ENCODE measurements at regions not wholly inside any gene's neighbourhood (a gene's known extent, or its start where the extent isn't known, plus 50 kb on each side); places are given as distances from the start of the nearest gene placed in this dataset.
"Not testable (repeated sequence)": the region's sequence is repeated elsewhere in the genome, so short reads cannot be mapped to it uniquely, and the experiment has no call there.

DNA sequence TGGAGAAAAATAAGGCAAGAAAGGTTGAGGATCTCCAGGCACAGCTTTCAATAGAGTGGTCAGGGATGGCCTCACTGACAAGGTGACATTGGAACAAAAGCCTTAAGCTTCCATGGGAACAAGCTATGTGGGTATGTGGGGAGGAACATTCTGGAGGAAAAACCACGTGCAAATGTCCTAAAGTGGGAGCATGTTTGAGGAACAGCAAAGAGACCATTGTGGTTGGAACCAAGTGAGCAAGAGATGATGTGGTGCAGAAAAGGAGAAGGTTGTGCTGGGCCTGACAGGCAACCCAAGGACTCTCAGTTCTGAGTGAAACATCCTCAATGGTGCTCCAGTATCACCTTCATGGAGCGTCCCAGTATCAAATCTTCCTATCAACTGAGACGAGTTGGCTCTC, 184.0 kb downstream of the CAND1 start:
- intact Hi-C loops (cut with micrococcal nuclease): no loop called here

DNA sequence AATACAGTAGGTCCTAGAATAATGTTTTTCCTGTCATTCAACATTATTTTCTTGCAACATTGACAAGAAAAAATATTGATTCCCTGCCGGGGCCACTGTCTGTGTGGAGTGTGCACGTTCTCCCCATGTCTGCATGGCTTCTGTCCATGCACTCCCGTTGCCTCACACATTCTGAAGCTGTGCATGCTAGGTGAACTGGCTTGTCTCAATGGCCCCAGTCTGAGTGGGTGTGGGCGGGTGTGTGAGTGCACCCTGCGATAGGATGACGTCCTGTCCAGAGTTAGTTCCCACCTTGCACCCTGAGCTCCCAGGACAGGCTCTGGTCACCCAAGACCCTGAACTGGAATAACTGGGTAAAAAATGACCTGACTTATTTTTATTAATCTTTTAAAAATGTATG, 186.1 kb downstream of the CAND1 start:
- intact Hi-C loops (cut with micrococcal nuclease): no loop called here

DNA sequence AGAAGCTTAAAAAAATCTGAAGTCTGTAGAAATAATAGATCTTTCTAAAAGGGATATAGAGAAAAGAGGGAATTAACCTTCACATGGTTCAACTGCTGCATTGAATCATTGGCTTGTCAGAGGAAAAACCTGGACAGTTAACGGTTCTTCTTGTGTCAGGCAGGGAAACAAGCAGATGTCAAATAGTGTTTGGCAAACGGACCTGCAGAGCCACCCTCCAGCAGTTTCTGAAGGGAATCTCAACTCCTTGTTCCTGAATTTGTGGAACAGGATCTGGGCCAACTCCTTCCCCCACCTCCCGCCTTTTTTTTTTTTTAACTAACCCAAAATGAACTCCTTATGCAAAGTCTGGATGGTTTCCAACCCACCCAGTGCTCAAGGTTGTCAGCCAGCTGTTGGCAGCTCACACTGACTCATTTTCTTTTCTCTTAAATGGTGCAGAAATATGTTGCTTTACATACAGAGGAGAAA, 187.3 kb downstream of the CAND1 start:
- intact Hi-C loops (cut with micrococcal nuclease): no loop called here

DNA sequence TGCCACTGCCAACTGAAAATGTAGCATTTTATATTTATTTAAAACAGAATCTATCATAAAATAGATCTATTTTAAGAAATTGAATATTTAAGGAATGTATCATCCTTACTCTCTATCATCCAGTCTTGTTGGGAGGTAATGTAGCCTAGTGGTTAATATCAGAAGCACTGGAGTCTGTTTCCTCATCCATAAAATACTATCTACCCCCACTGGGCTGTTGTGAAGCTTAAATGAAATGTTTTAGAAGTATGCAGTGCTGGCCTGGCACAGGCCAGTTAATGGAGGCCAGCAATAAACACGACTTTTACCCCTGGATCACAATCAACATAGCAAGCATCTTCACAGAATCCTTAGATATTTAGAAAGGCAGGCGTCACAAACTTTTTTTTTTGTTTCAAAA, 188.0 kb downstream of the CAND1 start:
- intact Hi-C loops (cut with micrococcal nuclease): no loop called here

- intact Hi-C loops (cut with micrococcal nuclease): no loop called here
Measured at GRCh38 chr12:67457778-67458665, 188.9 kb downstream of the CAND1 start.

DNA sequence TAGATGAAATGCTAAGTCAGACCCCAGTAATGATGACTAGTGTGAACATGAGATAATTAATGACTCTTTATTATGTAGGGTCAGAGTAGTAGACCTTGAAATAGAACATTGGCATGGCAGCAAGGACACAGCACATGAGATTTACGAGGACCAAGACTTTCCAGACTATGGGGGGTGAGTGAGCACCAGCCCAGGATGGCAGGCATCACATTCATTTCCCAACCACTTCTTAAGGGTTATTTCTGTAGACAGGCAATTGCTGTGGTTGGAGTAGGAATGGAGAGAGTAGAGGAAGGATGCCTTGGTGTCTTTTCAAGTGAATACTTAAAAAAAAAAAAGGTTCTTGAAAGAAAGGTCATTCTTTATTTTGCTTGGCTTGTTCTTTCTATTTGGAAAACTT, 189.4 kb upstream of the DYRK2 start:
- intact Hi-C loops (cut with micrococcal nuclease): no loop called here

DNA sequence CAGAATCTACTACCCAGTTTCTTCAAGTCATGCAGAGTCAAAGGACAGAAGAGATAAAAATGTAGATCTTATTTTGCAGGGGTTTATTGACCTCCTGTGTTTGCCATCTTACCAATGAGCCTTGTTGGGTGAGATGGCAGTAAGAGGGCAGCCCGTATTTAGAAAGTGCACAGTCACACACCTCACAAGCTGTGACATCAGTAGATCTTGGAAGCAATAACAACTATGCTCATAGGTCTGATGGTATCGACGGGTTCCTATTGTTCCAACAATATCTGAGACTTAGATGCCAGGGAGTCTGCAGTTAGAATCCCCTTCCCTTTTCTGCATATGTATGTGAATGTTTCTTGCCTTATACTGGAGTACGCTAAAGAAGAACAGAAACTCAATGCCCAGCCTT, 189.0 kb upstream of the DYRK2 start:
- intact Hi-C loops (cut with micrococcal nuclease): no loop called here

- intact Hi-C loops (cut with micrococcal nuclease): no loop called here
Measured at GRCh38 chr12:67460388-67460787, 188.2 kb upstream of the DYRK2 start.

DNA sequence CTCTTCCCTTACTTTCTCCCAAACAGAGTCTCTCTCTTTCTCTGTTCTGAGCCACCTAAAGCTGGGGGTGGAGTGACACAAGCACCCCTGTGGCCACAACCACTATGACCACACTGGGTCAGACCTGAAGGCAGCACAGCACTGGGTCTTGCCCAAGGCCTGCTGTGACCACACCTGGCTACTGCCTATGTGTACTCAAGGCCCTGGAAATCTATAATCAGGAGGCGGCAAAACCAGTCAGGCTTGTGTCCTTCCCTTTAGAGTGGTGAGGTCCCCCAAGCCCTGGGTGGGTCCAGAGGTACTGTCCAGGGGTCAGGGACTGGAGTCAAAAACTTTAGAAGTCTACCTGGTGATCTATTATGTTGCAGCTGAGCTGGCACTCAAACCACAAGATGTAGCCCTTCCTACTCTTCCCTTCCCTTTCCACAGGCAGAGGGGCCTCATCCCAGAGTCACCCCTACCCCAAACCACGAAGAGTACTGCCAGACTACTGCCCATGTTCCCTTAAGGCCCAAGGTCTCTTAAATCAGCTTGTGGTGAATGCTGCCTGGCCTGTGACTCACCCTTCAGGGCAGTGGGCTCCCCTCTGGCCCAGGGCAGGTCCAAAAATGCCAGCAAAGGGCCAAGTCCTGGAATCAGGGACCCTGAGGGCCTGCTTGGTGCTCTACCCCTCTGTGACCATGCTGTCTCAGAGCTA, 179.8 kb upstream of the DYRK2 start:
- intact Hi-C loops (cut with micrococcal nuclease): no loop called here

DNA sequence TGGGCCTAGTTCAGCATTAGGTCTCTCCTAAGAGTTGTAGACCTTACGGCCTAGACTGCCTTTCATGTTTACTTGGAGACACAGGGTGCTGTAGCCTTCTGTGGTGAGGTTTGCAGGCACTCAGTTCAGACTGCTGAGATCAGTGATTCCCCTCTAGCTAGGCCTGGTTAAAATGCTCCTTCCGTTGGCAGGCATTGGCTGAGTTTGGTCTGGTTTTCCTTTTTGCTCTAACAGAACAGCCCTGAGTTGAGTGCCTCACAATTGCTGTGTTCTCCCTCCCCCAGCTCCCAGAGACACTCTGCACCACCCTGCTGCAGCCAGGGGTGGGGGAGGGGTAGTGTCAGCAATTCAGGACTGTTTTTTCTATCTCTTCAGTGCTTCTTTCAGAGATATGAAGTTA, 178.9 kb upstream of the DYRK2 start:
- intact Hi-C loops (cut with micrococcal nuclease): no loop called here

DNA sequence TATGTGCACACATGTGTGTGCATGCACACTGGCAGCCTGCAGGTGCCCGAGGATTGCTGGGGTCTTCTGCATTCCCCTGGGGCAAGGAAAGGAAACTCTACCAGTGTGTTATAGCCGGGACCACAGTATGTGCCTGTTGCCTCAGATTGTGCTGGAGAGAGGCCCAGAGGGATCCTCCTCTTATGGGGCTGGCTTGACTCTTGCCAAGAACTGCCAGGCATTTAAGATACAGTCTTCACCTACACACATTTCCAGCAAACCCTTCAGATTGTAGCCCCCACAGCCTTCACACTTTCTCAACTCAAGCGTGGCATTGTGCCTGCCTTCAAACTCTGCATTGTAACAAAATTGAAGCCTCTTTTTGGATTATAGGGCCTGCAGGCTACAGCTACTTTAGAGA, 176.7 kb upstream of the DYRK2 start:
- intact Hi-C loops (cut with micrococcal nuclease): no loop called here

DNA sequence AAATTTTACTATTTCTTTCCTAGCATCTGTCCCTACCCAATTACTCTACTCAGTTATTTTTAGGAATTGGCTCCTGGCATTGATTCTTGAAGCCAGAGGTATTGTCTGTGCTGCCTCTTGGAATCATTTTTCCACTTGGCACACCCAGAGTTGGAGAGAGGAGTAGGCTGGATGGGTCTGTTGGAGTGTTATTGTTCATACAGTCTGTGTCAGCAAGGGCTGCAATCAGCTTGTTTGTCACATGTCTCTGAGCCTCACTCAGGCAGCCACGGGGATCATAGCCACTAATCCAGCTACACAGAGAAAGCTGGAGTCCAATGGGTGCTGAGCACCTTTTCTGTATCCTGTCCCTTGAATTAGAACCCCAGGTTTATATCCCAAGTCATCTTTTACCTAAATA, 176.0 kb upstream of the DYRK2 start:
- intact Hi-C loops (cut with micrococcal nuclease): no loop called here

GRCh38 chr12:67474934-67475620, 173.5 kb upstream of the DYRK2 start:
- intact Hi-C loops (cut with micrococcal nuclease): no loop called here

DNA sequence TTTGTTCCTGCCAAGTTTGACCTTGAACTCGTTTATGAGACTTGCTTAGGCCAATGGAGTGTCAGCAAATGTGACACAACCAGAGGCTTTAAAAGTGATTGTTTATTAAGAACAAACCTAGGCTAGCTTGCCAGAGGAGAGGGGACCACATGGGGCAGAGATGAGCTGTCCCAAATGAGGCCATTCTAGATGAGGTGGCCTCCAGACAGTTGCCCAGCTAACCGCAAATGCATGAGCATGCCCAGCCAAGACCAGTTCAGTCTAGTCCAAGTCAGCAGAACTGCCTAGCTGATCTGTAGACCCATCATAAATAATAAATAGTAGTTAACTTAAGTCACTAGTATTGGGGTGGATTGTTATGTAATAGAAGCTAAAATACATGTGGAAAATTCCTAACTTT, 172.8 kb upstream of the DYRK2 start:
- intact Hi-C loops (cut with micrococcal nuclease): no loop called here

DNA sequence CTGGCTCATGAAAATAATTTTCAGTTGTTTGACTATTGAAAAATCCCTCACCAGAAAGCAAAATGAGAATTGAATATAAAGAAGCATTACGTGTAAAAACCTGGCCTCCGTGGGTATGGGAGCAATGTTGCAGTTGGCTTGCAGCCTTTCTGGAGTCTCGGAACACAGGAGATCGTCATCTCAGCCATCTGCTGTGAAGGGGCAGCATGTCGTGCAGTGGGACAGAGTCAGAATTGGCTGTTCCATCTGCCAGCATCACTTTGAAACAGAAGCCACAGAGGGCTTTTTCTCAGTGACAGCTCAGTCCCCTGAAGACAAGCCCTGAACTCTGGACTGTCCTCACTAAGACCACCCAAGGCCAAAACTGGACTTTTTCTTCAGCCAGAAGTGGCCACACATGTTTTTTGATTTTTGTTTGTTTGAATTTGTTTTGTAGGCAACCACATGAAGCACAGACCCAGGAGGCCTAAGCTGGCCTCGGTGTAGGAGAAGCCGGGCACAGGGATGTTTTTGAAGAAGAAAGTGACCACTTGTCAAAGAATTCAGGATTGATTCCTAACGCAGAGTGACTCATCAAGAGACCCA, 170.8 kb upstream of the DYRK2 start:
- intact Hi-C loops (cut with micrococcal nuclease): no loop called here

DNA sequence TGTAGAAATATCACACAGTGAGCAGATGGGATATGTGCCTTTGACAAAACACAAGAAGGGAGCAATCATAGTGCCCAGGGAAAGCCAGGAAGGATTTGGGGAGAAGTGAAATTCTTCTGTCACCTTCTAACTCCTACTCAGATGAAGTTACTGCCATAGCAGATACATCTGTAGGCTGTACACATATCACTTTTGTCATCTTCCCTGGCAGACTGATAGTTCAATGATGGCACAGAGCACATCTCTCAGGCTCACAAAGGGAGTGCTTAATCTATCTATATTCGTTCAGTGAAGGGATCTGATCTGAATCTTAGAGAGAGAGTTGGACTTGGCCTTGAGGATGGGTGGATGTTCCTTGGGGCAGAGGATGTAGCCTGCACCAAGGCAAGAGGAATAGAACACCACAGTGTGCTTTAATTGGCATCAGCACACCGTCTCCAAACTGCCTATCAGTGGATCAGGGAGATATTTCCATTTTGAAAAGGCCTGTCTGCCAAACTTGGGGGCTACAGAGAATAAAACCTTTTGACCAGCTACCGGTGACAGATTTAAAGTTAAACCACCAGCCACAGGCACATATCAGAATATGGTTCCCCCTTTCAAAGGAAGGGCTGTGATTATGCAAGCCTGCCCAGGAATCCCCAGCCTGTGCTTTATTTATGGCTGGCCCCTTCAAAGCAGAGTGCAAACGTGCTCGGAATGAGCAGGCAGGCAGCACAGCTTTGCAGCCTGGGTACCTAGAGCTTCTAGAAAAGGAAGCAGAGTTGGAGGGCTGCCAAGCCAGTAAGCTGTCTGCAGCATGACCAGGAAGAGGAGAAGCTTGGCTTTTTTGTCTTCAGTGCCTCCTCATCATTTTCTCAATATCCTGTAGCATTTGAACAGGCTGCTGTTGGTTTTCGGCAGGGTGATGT, 165.5 kb upstream of the DYRK2 start:
- intact Hi-C loops (cut with micrococcal nuclease): no loop called here

- intact Hi-C loops (cut with micrococcal nuclease): no loop called here
Measured at GRCh38 chr12:67483871-67484554, 164.5 kb upstream of the DYRK2 start.

DNA sequence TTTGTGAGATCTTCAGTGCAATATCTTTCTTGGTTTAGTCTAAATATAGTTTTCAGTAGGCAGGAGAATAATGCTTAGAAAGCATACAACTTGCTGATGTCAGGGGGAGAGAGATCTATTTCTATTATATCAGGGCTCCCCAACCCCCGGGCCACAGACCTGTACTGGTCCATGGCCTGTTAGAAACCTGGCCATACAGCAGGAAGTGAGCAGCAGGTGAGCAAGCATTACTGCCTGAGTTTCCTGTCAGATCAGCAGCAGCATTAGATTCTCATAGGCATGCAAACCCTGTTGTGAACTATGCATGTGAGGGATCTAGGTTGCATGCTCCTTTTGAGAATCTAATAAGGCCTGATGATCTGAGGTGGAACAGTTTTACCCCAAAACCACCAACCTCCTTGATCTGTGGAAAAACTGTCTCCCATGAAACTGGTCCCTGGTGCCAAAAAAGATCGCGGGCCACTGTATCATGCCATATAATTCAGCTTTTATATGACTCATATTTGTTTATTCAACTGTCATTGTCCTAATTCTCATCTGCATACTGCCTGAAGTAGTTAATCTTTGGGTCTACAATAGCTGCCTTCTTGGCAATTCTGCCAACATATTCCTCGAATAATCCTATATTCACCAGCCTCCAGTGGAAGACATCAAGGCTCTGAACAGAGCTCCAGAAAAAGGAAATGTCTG, 163.6 kb upstream of the DYRK2 start:
- intact Hi-C loops (cut with micrococcal nuclease): no loop called here

DNA sequence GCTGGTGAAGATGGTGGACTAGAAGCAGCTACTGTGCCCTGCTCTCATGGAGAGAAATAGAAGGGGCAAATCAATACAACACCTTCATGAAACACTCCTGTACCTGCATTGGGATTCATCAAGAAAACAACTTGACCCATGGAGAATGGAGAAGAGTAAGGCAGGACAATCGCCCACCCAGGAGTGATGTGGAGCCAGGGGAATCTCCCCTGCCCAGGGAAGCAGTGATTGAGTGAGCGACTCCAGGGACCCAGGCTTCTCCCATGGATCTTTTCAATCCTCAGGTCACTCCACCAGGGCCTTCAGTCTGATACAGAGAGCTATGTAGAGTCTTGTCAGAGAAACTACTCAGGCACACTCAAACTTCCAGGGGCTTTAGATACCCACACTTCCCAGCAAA, 161.9 kb upstream of the DYRK2 start:
- intact Hi-C loops (cut with micrococcal nuclease): no loop called here

DNA sequence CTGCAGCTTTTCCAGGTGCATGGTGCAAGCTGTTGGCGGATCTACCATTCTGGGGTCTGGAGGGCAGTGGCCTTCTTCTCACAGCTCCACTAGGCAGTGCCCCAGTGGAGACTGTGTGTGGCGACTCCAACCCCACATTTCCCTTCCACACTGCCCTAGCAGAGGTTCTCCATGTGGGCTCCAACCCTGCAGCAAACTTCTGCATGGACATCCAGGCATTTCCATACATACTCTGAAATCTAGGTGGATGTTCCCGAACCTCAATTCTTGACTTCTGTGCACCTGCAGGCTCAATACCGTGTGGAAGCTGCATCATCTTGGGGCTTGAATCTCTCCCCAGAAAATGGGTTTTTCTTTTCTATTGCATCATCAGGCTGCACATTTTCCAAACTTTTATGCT, 160.2 kb upstream of the DYRK2 start:
- intact Hi-C loops (cut with micrococcal nuclease): not testable (repeated sequence)
